CD4-positive, alpha-beta T cell (primary cell): ENCODE measurements at regions not wholly inside any gene's neighbourhood (a gene's known extent, or its start where the extent isn't known, plus 50 kb on each side); places are given as distances from the start of the nearest gene placed in this dataset.

Experiments used
- ATAC-seq: fragments of 200-7000 bp; cut with Tn5 transposase; one replicate; pipeline ENCODE4 v1.10.0; 2022; ENCODE audit warnings: mild to moderate bottlenecking; ENCODE audit not compliant: poor library complexity
- CTCF ChIA-PET: fragments of 350-600 bp; sonication (Branson Sonifier 250); formaldehyde crosslinking; loops from one replicate; lab custom pipeline; 2021; ENCODE audit warnings: antibody characterized with exemption, inconsistent platforms; lab: Charles Lee
- POLR2A ChIA-PET: fragments of 350-600 bp; sonication (Branson Sonifier 250); formaldehyde crosslinking; loops from one replicate; lab custom pipeline; 2021; ENCODE audit warnings: antibody characterized with exemption, inconsistent platforms; lab: Charles Lee
- DNase-seq, 14 experiments: peaks; one replicate each; pipeline ENCODE4 v3.0.0-alpha.2; 2013 to 2020; ENCODE audit warnings: mixed read lengths in 2 of 14
- H3K27ac ChIP-seq, 2 donors: one replicate each; pipeline versions ENCODE4 v1.5.1 to v1.7.0; 2013; ENCODE audit warnings: low read length in 2 of 2, low read depth in 1 of 2, mild to moderate bottlenecking in 1 of 2
- H3K27me3 ChIP-seq, 2 experiments: 1 replicate in 1 of 2; 2 replicates in 1 of 2; pipeline versions ENCODE4 v1.6.1 to v1.7.0; 2013; ENCODE audit warnings: low read length in 2 of 2, control low read depth in 1 of 2, mild to moderate bottlenecking in 1 of 2, moderate library complexity in 1 of 2; ENCODE audit not compliant: insufficient read depth in 2 of 2, control insufficient read depth in 1 of 2
- H3K36me3 ChIP-seq: one replicate; pipeline ENCODE4 v1.6.1; 2013; ENCODE audit warnings: low read length, control low read depth; ENCODE audit not compliant: insufficient read depth
- H3K4me1 ChIP-seq: one replicate; pipeline ENCODE4 v1.6.1; 2013; ENCODE audit warnings: low read length, control low read depth; ENCODE audit not compliant: insufficient read depth
- H3K4me3 ChIP-seq: one replicate; pipeline ENCODE4 v1.5.1; 2013; ENCODE audit warnings: mild to moderate bottlenecking, low read length, moderate library complexity
- H3K9me3 ChIP-seq, 2 experiments: 1 replicate in 1 of 2; 2 replicates in 1 of 2; pipeline versions ENCODE4 v1.6.1 to v1.7.0; 2013; ENCODE audit warnings: low read length in 2 of 2, mild to moderate bottlenecking in 2 of 2, control low read depth in 1 of 2, moderate library complexity in 1 of 2; ENCODE audit not compliant: control insufficient read depth in 1 of 2, insufficient read depth in 1 of 2
- H3K27ac Mint-ChIP-seq: one replicate; pipeline ENCODE4 v1.8.0; 2020; ENCODE audit warnings: mixed read lengths
- H3K27me3 Mint-ChIP-seq: one replicate; pipeline ENCODE4 v1.8.0; 2021; ENCODE audit warnings: mixed read lengths
- H3K36me3 Mint-ChIP-seq: one replicate; pipeline ENCODE4 v1.8.0; 2021; ENCODE audit warnings: low read depth, mixed read lengths
- H3K4me1 Mint-ChIP-seq: one replicate; pipeline ENCODE4 v1.8.0; 2021; ENCODE audit warnings: low read depth, mixed read lengths
- H3K4me3 Mint-ChIP-seq: one replicate; pipeline ENCODE4 v1.8.0; 2020; ENCODE audit warnings: mild to moderate bottlenecking, mixed read lengths
- H3K9me3 Mint-ChIP-seq: one replicate; pipeline ENCODE4 v1.8.0; 2020; ENCODE audit warnings: mixed read lengths
- intact Hi-C, 2 experiments: fragments of 100-400 bp; cut with DNase I in 1 of 2; cut with micrococcal nuclease in 1 of 2; formaldehyde crosslinking; loops; one replicate each; pipeline versions ENCODE4 v1.15.1 to v1.9.0; 2023 to 2025; cut with DNase I, micrococcal nuclease
- TF ChIP-seq, protein P1 (sequence below): fragments of 200-600 bp; IDR thresholded peaks from one replicate; pipeline ENCODE4 v1.8.0; 2022; ENCODE audit warnings: antibody characterized with exemption, mild to moderate bottlenecking

GRCh38 chr3:184486614-184487013 lies 75.0 kb upstream of the EPHB3 start:
- no peak for DNase-seq
- Mint-ChIP-seq H3K27me3 (peaks cover 32% of the 10 kb centered on the region), H3K4me1 (no peaks in the 10 kb centered on the region), H3K4me3 (no peak overlapping the region), H3K36me3 (no peaks in the 10 kb centered on the region), H3K27ac (no peak overlapping the region), H3K9me3 (no peaks in the 10 kb centered on the region)
- no peaks in the 10 kb centered on the region for H3K4me1 ChIP-seq
- no peak overlapping the region for H3K4me3 ChIP-seq
- CTCF ChIA-PET = interaction anchor here (0.6 kb wide), 1 partner anchor 10 kb away, joined by 3 read pairs; no protein-coding TSS in a partner anchor
- TF ChIP-seq, protein P1, sequence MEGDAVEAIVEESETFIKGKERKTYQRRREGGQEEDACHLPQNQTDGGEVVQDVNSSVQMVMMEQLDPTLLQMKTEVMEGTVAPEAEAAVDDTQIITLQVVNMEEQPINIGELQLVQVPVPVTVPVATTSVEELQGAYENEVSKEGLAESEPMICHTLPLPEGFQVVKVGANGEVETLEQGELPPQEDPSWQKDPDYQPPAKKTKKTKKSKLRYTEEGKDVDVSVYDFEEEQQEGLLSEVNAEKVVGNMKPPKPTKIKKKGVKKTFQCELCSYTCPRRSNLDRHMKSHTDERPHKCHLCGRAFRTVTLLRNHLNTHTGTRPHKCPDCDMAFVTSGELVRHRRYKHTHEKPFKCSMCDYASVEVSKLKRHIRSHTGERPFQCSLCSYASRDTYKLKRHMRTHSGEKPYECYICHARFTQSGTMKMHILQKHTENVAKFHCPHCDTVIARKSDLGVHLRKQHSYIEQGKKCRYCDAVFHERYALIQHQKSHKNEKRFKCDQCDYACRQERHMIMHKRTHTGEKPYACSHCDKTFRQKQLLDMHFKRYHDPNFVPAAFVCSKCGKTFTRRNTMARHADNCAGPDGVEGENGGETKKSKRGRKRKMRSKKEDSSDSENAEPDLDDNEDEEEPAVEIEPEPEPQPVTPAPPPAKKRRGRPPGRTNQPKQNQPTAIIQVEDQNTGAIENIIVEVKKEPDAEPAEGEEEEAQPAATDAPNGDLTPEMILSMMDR = no peak
- intact Hi-C loops = no loop called here
- peaks cover 17 to 19% of the 10 kb centered on the region in 2 experiments for H3K27me3 ChIP-seq
- H3K36me3 ChIP-seq = no peaks in the 10 kb centered on the region
- POLR2A ChIA-PET = no interaction called here
- no peaks in the 10 kb centered on the region for H3K9me3 ChIP-seq
- ATAC-seq = no peak
- H3K27ac ChIP-seq = no peak overlapping the region

GRCh38 chr3:184488577-184488976 lies 73.0 kb upstream of the EPHB3 start:
- H3K36me3 Mint-ChIP-seq = no peaks in the 10 kb centered on the region
- H3K4me1 Mint-ChIP-seq = peaks cover 6% of the 10 kb centered on the region
- H3K27ac ChIP-seq = no peak overlapping the region
- no peaks in the 10 kb centered on the region for H3K36me3 ChIP-seq
- ATAC-seq = no peak
- H3K4me3 ChIP-seq = no peak overlapping the region
- H3K27me3 Mint-ChIP-seq = peaks cover 37% of the 10 kb centered on the region
- peaks cover 4% of the 10 kb centered on the region for H3K4me1 ChIP-seq
- CTCF ChIA-PET = no interaction called here
- no peak overlapping the region for H3K4me3 Mint-ChIP-seq
- DNase-seq = no peak
- peaks cover 21 to 30% of the 10 kb centered on the region in 2 experiments for H3K27me3 ChIP-seq
- no peak overlapping the region for H3K27ac Mint-ChIP-seq
- POLR2A ChIA-PET = no interaction called here
- intact Hi-C loops = no loop called here
- TF ChIP-seq, protein P1 = no peak
- no peaks in the 10 kb centered on the region for H3K9me3 ChIP-seq
- H3K9me3 Mint-ChIP-seq = no peaks in the 10 kb centered on the region

DNA sequence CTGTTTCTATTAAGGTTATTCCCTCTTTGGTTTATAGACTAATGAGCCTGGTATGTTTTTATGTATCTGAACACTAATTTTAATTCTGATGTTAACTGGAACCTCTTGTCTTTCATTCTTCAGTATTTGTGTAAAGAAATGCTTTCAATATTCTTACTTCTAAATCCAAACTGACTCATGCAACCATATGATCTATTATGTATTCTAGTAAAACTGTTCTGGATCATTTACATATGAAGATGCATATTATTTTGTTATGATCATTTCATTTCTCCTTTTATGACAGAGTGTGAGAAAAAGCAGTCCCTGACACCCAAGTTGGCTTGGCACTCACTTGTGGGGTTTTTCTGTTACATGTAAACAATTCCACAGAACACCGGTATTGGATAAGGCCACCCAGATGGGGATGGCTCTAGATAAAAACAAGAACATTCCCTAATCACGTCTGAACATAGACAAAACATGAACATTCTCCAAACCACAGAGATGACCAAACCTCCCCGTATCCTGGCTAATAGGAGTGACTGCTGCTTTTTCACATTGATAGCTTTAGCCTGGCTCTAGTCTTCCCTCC lies 72.2 kb upstream of the EPHB3 start:
- Histone ChIP-seq H3K4me1 (peaks cover 4% of the 10 kb centered on the region), H3K4me3 (no peak overlapping the region), H3K36me3 (no peaks in the 10 kb centered on the region), H3K27me3 (peaks cover 26 to 38% of the 10 kb centered on the region in 2 experiments), H3K9me3 (no peaks in the 10 kb centered on the region), H3K27ac (no peak overlapping the region)
- H3K4me3 Mint-ChIP-seq = no peak overlapping the region
- TF ChIP-seq, protein P1 = no peak
- H3K27me3 Mint-ChIP-seq = peaks cover 44% of the 10 kb centered on the region
- peaks cover 6% of the 10 kb centered on the region for H3K4me1 Mint-ChIP-seq
- no peak for DNase-seq
- ChIA-PET CTCF (no interaction called here), POLR2A (no interaction called here)
- H3K36me3 Mint-ChIP-seq = no peaks in the 10 kb centered on the region
- H3K9me3 Mint-ChIP-seq = no peaks in the 10 kb centered on the region
- no peak overlapping the region for H3K27ac Mint-ChIP-seq
- intact Hi-C loops = no loop called here
- no peak for ATAC-seq
